HCT116 (cell line): ENCODE measurements at regions not wholly inside any gene's neighbourhood (a gene's known extent, or its start where the extent isn't known, plus 50 kb on each side); places are given as distances from the start of the nearest gene placed in this dataset.

Experiments used
- CTCF ChIP-seq, 3 experiments: fragments of 200-600 bp in 1 of 3; sonication (generic) in 1 of 3; IDR thresholded peaks in 2 of 3; conservative IDR thresholded peaks in 1 of 3; 2 replicates each; pipeline ENCODE4 v1.5.1; 2012 to 2017; ENCODE audit warnings: low read depth in 2 of 3, low read length in 2 of 3, antibody characterized with exemption in 1 of 3, borderline replicate concordance in 1 of 3, control low read depth in 1 of 3, mild to moderate bottlenecking in 1 of 3, mixed read lengths in 1 of 3, mixed run types in 1 of 3, moderate library complexity in 1 of 3; ENCODE audit not compliant: insufficient read depth in 1 of 3
- MAX ChIP-seq: IDR thresholded peaks from 2 replicates; pipeline ENCODE4 v1.6.1; 2012
- POLR2AphosphoS5 ChIP-seq: IDR thresholded peaks from 2 replicates; pipeline ENCODE4 v1.6.1; 2011; ENCODE audit warnings: mild to moderate bottlenecking, low read depth, low read length, moderate library complexity
- SIN3A ChIP-seq: IDR thresholded peaks from 2 replicates; pipeline ENCODE4 v1.6.1; 2012; ENCODE audit warnings: low read depth
- TCF7L2 ChIP-seq: IDR thresholded peaks from 2 replicates; pipeline ENCODE4 v1.7.0; 2011; ENCODE audit warnings: borderline replicate concordance, inconsistent platforms; ENCODE audit not compliant: insufficient read depth, insufficient read length; ENCODE audit errors: extremely low read depth

GRCh38 chr12:16474801-16475200 lies 127.4 kb downstream of the MGST1 start:
- TF ChIP-seq SIN3A: no peak
- TF ChIP-seq MAX: no peak
- no peak for TF ChIP-seq TCF7L2
- TF ChIP-seq CTCF (IDR thresholded peaks at IDR 0.05 in 2 of 3, conservative IDR thresholded peaks at IDR 0.05 in 1 of 3; ENCODE audit: borderline replicate concordance in 1 of 3, insufficient read depth in 1 of 3, low read depth in 2 of 3, low read length in 2 of 3): no peak
- no peak for TF ChIP-seq POLR2AphosphoS5
